Ectodermal cell (in vitro differentiated cells): ENCODE measurements at regions not wholly inside any gene's neighbourhood (a gene's known extent, or its start where the extent isn't known, plus 50 kb on each side); places are given as distances from the start of the nearest gene placed in this dataset.

Source experiments
- H3K27ac ChIP-seq: 2 replicates; pipeline ENCODE4 v1.7.0; 2013; ENCODE audit warnings: mild to moderate bottlenecking, low read depth, low read length; ENCODE audit not compliant: insufficient read depth, poor library complexity, severe bottlenecking
- H3K27me3 ChIP-seq: 2 replicates; pipeline ENCODE4 v1.7.0; 2013; ENCODE audit warnings: mild to moderate bottlenecking, low read length; ENCODE audit not compliant: insufficient read depth, control insufficient read depth, poor library complexity, severe bottlenecking
- H3K36me3 ChIP-seq: one replicate; pipeline ENCODE4 v1.7.0; 2013; ENCODE audit warnings: low read length; ENCODE audit not compliant: control insufficient read depth, insufficient read depth
- H3K4me1 ChIP-seq: one replicate; pipeline ENCODE4 v1.7.0; 2013; ENCODE audit warnings: low read length; ENCODE audit not compliant: control insufficient read depth, insufficient read depth
- H3K4me3 ChIP-seq: 2 replicates; pipeline ENCODE4 v1.7.0; 2013; ENCODE audit warnings: low read depth, low read length, control low read depth; ENCODE audit not compliant: insufficient read depth
- H3K9me3 ChIP-seq: 2 replicates; pipeline ENCODE4 v1.7.0; 2013; ENCODE audit warnings: mild to moderate bottlenecking, low read length, moderate library complexity; ENCODE audit not compliant: control insufficient read depth
- WGBS, 2 experiments: methylation state at CpG; one replicate each; pipeline ENCODE4 v1.1.7; 2013; ENCODE audit warnings: missing lambda C conversion rate in 2 of 2; 5-methylcytosine and 5-hydroxymethylcytosine counted together

DNA sequence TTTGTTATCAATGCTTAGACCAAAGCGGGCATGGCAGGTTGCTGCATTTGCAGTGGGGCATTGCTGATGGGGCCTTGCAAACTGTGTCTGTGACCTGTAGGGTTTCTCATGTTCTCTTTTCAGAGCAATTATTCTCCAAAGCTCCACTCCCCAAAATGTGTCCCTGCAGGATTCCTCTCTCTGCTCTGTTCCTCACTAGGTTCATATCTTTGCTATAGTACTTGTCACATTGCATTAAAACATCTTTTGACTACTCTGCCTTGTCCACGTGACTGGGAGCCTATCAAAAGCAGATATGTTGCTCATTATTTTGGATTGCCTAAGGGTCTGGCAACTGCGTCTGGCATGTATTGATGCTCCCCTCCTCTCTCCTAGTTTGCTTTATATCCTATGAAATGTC, 177.7 kb upstream of the MID1 start:
- no peaks in the 10 kb centered on the region for H3K27me3 ChIP-seq
- WGBS, 2 experiments = 88 to 97% methylated on average over 3 of the region's 3 CpGs
- H3K4me1 ChIP-seq = no peaks in the 10 kb centered on the region
- H3K9me3 ChIP-seq = no peaks in the 10 kb centered on the region
- no peak overlapping the region for H3K4me3 ChIP-seq
- no peak overlapping the region for H3K27ac ChIP-seq
- no peaks in the 10 kb centered on the region for H3K36me3 ChIP-seq

DNA sequence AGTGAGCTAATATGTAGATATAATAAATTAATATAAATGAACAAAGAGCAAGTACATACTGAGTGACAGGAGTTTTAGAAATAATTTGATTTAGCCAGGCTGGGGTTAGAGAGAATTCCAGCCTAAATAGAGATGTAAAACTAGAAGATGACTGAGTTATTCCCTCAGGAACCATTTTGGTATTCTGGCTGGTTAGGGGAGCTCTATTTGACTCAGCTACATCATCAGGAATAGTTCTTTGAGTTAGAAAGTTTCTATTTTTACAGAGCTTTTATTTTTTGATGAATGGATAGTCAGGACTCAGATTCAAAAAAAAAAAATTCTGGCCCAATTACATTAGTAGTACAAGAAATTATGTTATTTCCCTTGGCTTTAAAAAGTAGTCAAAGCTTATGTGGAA, 180.4 kb upstream of the MID1 start:
- H3K4me3 ChIP-seq = no peak overlapping the region
- H3K36me3 ChIP-seq = no peaks in the 10 kb centered on the region
- H3K27me3 ChIP-seq = no peaks in the 10 kb centered on the region
- H3K27ac ChIP-seq = no peak overlapping the region
- H3K9me3 ChIP-seq = no peaks in the 10 kb centered on the region
- no peaks in the 10 kb centered on the region for H3K4me1 ChIP-seq

- Histone ChIP-seq H3K4me1 (no peaks in the 10 kb centered on the region), H3K36me3 (no peaks in the 10 kb centered on the region), H3K9me3 (no peaks in the 10 kb centered on the region), H3K27ac (no peak overlapping the region), H3K4me3 (no peak overlapping the region), H3K27me3 (no peaks in the 10 kb centered on the region)
- 87 to 94% methylated on average over 3 of the region's 3 CpGs for WGBS, 2 experiments
Measured at GRCh38 chrX:10811111-10811510, 190.7 kb upstream of the MID1 start.

- no peaks in the 10 kb centered on the region for H3K9me3 ChIP-seq
- H3K4me1 ChIP-seq = no peaks in the 10 kb centered on the region
- H3K4me3 ChIP-seq = no peak overlapping the region
- H3K27ac ChIP-seq = no peak overlapping the region
- no peaks in the 10 kb centered on the region for H3K27me3 ChIP-seq
- H3K36me3 ChIP-seq = no peaks in the 10 kb centered on the region
- WGBS, 2 experiments = 100% methylated on average over 2 of the region's 2 CpGs
Measured at GRCh38 chrX:10813761-10814160, 193.4 kb upstream of the MID1 start.

DNA sequence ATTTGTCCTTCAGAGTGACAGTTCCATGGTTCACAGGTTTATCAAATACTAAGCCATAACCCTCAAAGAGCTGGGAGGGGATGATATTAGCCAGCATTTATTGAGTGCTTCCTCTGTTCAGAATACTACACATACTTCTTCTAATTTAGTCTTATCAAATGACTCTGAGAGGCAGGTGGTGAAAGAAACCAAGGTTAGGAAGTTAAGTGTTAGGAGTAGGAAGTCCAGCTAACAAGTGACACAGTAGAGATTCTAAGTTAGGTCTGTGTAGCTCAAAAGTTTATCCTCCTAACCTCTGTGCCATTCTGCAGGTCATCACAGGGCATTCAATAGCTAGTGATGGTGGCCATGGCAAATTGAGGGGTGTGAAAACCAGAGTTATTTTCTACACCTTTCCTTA, 198.3 kb upstream of the MID1 start:
- Histone ChIP-seq H3K4me1 (no peaks in the 10 kb centered on the region), H3K27ac (no peak overlapping the region), H3K27me3 (no peaks in the 10 kb centered on the region), H3K36me3 (no peaks in the 10 kb centered on the region), H3K9me3 (no peaks in the 10 kb centered on the region), H3K4me3 (no peak overlapping the region)

GRCh38 chrX:10819973-10820372, 199.6 kb upstream of the MID1 start:
- Histone ChIP-seq H3K4me3 (no peak overlapping the region), H3K9me3 (no peaks in the 10 kb centered on the region), H3K4me1 (no peaks in the 10 kb centered on the region), H3K27me3 (no peaks in the 10 kb centered on the region), H3K27ac (no peak overlapping the region), H3K36me3 (no peaks in the 10 kb centered on the region)
- 90 to 100% methylated on average over 1 of the region's 1 CpG for WGBS, 2 experiments

- Histone ChIP-seq H3K4me3 (no peak overlapping the region), H3K4me1 (no peaks in the 10 kb centered on the region), H3K27ac (no peak overlapping the region), H3K36me3 (no peaks in the 10 kb centered on the region), H3K9me3 (no peaks in the 10 kb centered on the region), H3K27me3 (no peaks in the 10 kb centered on the region)
- WGBS, 2 experiments = 80 to 96% methylated on average over 3 of the region's 3 CpGs
Measured at GRCh38 chrX:10821293-10821692, 200.9 kb upstream of the MID1 start.

DNA sequence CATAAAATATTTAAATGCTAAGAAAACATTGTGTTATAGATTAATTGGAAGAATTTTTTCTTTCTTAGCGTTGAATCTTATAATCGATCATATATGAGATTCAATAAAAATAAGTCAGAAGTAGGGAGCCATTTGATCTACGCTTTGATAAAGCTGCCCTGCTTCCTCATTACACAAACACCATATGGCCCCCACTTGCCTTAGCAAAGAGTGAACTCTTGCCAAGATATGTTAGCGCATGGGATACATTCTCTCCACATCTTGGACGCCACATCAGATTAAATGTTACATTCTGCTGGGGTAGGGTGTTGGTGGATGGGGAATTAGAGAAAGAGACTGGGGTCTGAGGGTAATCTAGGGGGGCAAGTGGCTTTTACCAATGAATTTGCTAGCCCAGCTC, 207.7 kb upstream of the MID1 start:
- Histone ChIP-seq H3K36me3 (no peaks in the 10 kb centered on the region), H3K9me3 (no peaks in the 10 kb centered on the region), H3K27ac (no peak overlapping the region), H3K27me3 (no peaks in the 10 kb centered on the region), H3K4me3 (no peak overlapping the region), H3K4me1 (peaks cover 4% of the 10 kb centered on the region)
- WGBS, 2 experiments = 95 to 100% methylated on average over 3 to 5 of the region's 5 CpGs

DNA sequence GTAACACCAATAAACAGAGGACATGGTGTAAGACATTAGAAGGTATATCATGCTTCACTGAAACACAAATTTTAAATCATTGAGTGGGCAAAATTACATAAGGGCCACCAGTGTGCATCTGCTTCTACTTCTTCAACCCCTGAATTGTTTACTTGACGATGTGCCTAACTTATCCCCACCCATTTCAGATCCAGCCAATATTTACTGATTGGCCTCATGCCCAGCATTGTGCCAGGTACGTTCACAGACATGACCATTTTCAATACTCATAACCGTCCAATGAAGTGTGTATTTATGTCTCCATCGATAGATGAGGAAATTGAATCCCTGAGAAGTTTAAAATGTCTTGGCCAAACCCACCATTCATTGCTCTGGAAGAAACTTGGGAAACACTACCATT, 208.3 kb upstream of the MID1 start:
- Histone ChIP-seq H3K4me1 (peaks cover 5% of the 10 kb centered on the region), H3K36me3 (no peaks in the 10 kb centered on the region), H3K9me3 (no peaks in the 10 kb centered on the region), H3K27ac (no peak overlapping the region), H3K4me3 (no peak overlapping the region), H3K27me3 (no peaks in the 10 kb centered on the region)
- 96 to 100% methylated on average over 4 of the region's 4 CpGs for WGBS, 2 experiments

- Histone ChIP-seq H3K27ac (no peak overlapping the region), H3K4me1 (peaks cover 5% of the 10 kb centered on the region), H3K27me3 (no peaks in the 10 kb centered on the region), H3K9me3 (no peaks in the 10 kb centered on the region), H3K36me3 (no peaks in the 10 kb centered on the region), H3K4me3 (no peak overlapping the region)
- 85 to 93% methylated on average over 4 to 6 of the region's 8 CpGs for WGBS, 2 experiments
Measured at GRCh38 chrX:10831716-10832502, 211.5 kb upstream of the MID1 start.
